Rectal smooth muscle tissue (tissue), 1 donor: ENCODE measurements at regions not wholly inside any gene's neighbourhood (a gene's known extent, or its start where the extent isn't known, plus 50 kb on each side); places are given as distances from the start of the nearest gene placed in this dataset.
"Not testable (repeated sequence)": the region's sequence is repeated elsewhere in the genome, so short reads cannot be mapped to it uniquely, and the experiment has no call there.

ENCODE experiments used
- H3K27ac ChIP-seq: one replicate; pipeline ENCODE4 v1.7.0; 2013; ENCODE audit warnings: low read depth, low read length, inconsistent platforms
- H3K27me3 ChIP-seq: one replicate; pipeline ENCODE4 v1.7.0; 2013; ENCODE audit warnings: low read length; ENCODE audit not compliant: control insufficient read depth, insufficient read depth
- H3K36me3 ChIP-seq: one replicate; pipeline ENCODE4 v1.7.0; 2013; ENCODE audit warnings: low read length; ENCODE audit not compliant: control insufficient read depth, insufficient read depth
- H3K4me1 ChIP-seq: one replicate; pipeline ENCODE4 v1.7.0; 2013; ENCODE audit warnings: low read length; ENCODE audit not compliant: control insufficient read depth, insufficient read depth
- H3K4me3 ChIP-seq: one replicate; pipeline ENCODE4 v1.7.0; 2013; ENCODE audit warnings: low read length
- H3K9ac ChIP-seq: one replicate; pipeline ENCODE4 v1.7.0; 2013; ENCODE audit warnings: low read length

GRCh38 chr1:109839276-109839675 lies 71.4 kb upstream of the CSF1 start:
- not testable (repeated sequence) for H3K27ac ChIP-seq, H3K27me3 ChIP-seq, H3K4me3 ChIP-seq, H3K36me3 ChIP-seq, H3K9ac ChIP-seq, H3K4me1 ChIP-seq

DNA sequence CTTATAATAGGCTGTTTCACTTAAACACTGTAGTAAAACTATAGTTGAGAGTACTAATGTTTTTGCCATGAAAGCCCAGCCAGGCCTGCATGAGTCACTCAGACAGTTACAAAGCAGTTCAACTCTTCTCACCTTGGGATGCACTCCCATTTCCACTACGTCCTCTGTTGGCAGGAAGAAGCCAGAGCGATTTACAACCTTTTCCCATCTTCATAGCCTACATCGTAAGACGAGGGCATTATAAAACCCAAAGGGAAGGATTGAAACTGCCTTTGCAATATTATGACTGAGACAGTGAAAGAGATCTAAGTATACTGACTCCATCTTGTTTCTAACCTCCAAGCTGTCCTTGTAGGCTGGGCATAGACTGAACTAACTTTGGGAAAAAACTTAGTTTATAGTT lies 71.8 kb upstream of the CSF1 start:
- Histone ChIP-seq H3K4me3 (no peak overlapping the region), H3K4me1 (no peaks in the 10 kb centered on the region), H3K27ac (no peak overlapping the region), H3K36me3 (no peaks in the 10 kb centered on the region), H3K9ac (no peak overlapping the region), H3K27me3 (no peaks in the 10 kb centered on the region)

- Histone ChIP-seq H3K4me3 (no peak overlapping the region), H3K36me3 (no peaks in the 10 kb centered on the region), H3K27ac (no peak overlapping the region), H3K27me3 (no peaks in the 10 kb centered on the region), H3K9ac (no peak overlapping the region), H3K4me1 (no peaks in the 10 kb centered on the region)
Measured at GRCh38 chr1:109837852-109838570, 72.6 kb upstream of the CSF1 start.

DNA sequence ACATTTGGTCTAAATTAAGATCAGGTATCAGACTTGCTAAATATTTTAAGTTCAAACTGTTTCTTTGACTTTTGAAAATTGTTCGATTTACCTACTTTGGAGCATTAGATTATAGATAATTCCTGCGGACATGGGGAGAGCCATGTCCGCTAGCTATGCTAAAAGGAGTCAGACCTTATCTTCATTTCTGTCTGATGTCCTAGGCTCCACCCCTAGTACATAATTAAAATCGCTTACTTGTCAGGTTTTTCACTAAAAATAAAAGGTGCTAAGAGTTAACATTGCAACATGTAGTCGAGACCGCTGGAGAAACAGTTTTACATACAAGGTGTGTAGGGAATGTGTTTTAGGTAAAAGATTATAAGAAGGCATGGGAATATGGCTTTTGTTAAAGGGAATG lies 71.9 kb upstream of the EPS8L3 start:
- H3K9ac ChIP-seq, H3K27me3 ChIP-seq, H3K4me1 ChIP-seq, H3K36me3 ChIP-seq, H3K27ac ChIP-seq, H3K4me3 ChIP-seq: not testable (repeated sequence)

GRCh38 chr1:109834951-109835350 lies 71.2 kb upstream of the EPS8L3 start:
- H3K4me3 ChIP-seq = no peak overlapping the region
- H3K27ac ChIP-seq = no peak overlapping the region
- H3K27me3 ChIP-seq = no peaks in the 10 kb centered on the region
- H3K36me3 ChIP-seq = no peaks in the 10 kb centered on the region
- no peak overlapping the region for H3K9ac ChIP-seq
- H3K4me1 ChIP-seq = no peaks in the 10 kb centered on the region

DNA sequence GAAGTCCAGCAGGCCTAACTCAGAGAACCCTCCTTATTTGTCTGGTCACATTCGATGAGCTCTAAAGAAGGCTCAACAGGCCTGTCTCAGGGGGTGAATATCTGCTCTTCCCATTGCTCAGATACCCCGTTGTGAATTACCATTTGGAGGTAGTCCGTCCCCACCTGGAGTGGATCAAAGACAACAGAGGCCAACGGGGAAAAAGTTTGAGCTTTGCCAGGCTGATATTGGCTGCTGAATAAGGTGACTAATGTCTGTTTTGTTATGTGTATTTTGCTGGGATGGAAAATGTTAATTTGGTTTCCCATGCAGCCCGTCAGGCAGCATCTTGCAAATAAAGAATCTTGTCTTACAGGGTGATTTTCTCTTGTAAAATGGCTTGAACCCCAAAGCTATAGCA lies 69.2 kb upstream of the EPS8L3 start:
- H3K4me1 ChIP-seq = no peaks in the 10 kb centered on the region
- no peaks in the 10 kb centered on the region for H3K36me3 ChIP-seq
- H3K4me3 ChIP-seq = no peak overlapping the region
- H3K27me3 ChIP-seq = no peaks in the 10 kb centered on the region
- H3K27ac ChIP-seq = no peak overlapping the region
- H3K9ac ChIP-seq = no peak overlapping the region

DNA sequence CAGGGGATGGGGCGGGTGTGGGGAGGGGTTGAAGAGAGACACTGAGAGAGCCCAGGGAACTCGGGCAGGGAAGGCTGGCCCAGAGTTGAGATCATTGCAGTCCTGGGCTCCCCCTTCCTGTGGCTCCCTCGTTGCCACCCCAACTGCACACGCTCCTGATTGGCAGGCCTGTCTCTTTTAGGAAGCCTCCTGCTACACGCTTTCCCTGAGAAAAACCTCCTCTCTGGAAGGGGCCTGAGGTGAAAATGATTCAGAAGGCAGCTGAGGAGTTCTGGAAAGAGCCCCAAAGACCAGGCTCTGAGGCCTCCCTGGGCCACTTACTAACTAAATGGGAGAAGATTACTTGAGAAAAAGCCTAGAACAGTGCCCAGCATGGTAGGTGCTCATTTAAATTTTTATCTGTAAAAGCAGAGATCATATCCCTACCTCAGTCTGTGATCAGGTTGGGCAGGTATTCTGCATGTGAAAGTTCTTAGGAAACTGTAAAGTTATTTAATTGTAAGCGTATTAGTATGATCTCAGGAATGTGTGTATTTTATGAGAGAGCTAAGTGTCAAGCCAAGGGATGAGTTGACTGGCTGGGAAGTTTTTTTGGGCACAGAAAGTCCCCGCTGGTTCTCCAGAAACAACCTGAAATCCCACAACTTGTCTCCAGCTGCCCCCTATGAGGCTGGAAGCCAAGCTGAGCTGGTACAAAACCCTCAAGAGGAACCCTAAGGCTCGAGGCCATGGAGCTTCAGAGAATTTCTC lies 65.2 kb upstream of the EPS8L3 start:
- Histone ChIP-seq H3K36me3 (no peaks in the 10 kb centered on the region), H3K27ac (no peak overlapping the region), H3K27me3 (no peaks in the 10 kb centered on the region), H3K4me3 (no peak overlapping the region), H3K9ac (no peak overlapping the region), H3K4me1 (no peaks in the 10 kb centered on the region)

GRCh38 chr1:109827986-109828385 lies 64.3 kb upstream of the EPS8L3 start:
- Histone ChIP-seq H3K27me3 (no peaks in the 10 kb centered on the region), H3K36me3 (no peaks in the 10 kb centered on the region), H3K9ac (no peak overlapping the region), H3K4me1 (peaks cover 3% of the 10 kb centered on the region), H3K27ac (no peak overlapping the region), H3K4me3 (no peak overlapping the region)

DNA sequence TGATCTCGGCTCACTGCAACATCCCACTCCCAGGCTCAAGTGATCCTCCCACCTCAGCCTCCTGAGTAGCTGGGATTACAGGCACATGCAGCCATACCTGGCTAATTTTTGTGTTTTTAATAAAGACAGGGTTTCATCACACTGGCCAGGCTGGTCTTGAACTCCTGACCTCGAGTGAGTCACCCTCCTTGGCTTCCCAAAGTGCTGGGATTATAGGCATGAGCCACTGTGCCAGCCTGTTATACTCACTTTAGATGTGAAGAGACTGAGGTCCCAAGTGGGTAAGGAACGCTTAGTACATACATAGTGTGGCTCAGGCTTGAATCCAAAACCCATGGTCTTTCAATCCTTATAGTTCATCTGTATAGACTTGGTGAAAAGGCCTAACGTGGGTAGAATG lies 63.7 kb upstream of the EPS8L3 start:
- Histone ChIP-seq H3K4me3 (no peak overlapping the region), H3K36me3 (no peaks in the 10 kb centered on the region), H3K4me1 (peaks cover 3% of the 10 kb centered on the region), H3K27me3 (no peaks in the 10 kb centered on the region), H3K9ac (no peak overlapping the region), H3K27ac (no peak overlapping the region)

DNA sequence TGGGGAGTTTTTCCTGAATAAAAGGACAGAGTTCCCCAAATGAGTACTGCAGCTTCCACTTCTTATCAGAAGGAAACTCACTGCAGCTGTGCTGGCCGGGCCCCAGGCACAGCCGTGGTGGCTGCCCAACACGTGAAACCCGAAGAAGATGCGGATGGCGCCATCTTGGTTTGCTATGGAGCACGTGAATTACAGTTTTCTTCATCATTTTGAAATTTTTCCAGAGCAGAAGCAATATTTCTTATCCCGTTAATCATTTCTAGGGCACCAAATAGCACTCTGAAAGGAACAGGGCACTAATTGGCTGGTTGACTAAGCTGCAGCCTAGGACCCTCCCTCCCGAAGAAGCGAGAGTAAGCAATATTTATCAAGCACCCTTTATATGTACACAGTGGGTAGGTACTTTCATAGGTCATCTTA lies 63.2 kb upstream of the EPS8L3 start:
- H3K4me1 ChIP-seq = peaks cover 3% of the 10 kb centered on the region
- H3K27ac ChIP-seq = no peak overlapping the region
- no peaks in the 10 kb centered on the region for H3K36me3 ChIP-seq

DNA sequence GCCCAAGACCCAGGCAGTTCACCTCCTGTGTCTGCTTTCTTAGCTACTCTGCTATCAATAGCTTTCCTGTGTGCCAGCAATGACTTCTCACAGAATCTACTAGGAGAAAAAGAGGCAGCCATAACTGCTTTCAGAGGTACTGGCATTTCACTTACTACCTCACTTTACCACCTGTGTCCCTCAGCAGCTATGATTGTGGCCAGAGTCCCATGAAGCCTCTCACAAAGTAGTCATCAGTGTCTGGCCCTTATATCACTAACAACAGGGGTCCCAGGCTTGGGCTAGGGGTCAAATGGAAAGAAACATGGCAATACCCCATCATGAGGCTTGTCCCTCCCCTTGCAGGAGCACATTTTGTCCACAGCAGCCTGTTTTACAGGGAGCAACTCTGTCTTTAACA lies 62.7 kb upstream of the EPS8L3 start:
- H3K4me3 ChIP-seq = no peak overlapping the region
- H3K27me3 ChIP-seq = no peaks in the 10 kb centered on the region
- H3K27ac ChIP-seq = no peak overlapping the region
- H3K36me3 ChIP-seq = no peaks in the 10 kb centered on the region
- no peak overlapping the region for H3K9ac ChIP-seq
- H3K4me1 ChIP-seq = peaks cover 5% of the 10 kb centered on the region

More for the DNA sequence above, 63.2 kb upstream of the EPS8L3 start:
- Histone ChIP-seq H3K27me3 (no peaks in the 10 kb centered on the region), H3K4me3 (no peak overlapping the region), H3K9ac (no peak overlapping the region)

- H3K4me1 ChIP-seq = peaks cover 5% of the 10 kb centered on the region
- H3K4me3 ChIP-seq = no peak overlapping the region
- no peak overlapping the region for H3K9ac ChIP-seq
- H3K36me3 ChIP-seq = no peaks in the 10 kb centered on the region
- no peaks in the 10 kb centered on the region for H3K27me3 ChIP-seq
- no peak overlapping the region for H3K27ac ChIP-seq
Measured at GRCh38 chr1:109824349-109825115, 60.8 kb upstream of the EPS8L3 start.
